GM12874 (cell line): ENCODE measurements at regions not wholly inside any gene's neighbourhood (a gene's known extent, or its start where the extent isn't known, plus 50 kb on each side); places are given as distances from the start of the nearest gene placed in this dataset.

Experiments
- CTCF ChIP-seq: IDR thresholded peaks from 2 replicates; pipeline ENCODE4 v1.5.1; 2011; ENCODE audit warnings: low read depth, mild to moderate bottlenecking, control low read depth, low read length, moderate library complexity; ENCODE audit not compliant: insufficient read depth

- TF ChIP-seq CTCF, result no peak
Measured at GRCh38 chr3:28615071-28615470, 266.4 kb upstream of the AZI2 start.

GRCh38 chr3:28615971-28616370, 267.3 kb upstream of the AZI2 start:
- TF ChIP-seq CTCF, result no peak

GRCh38 chr3:28617821-28618220, 269.2 kb upstream of the AZI2 start:
- TF ChIP-seq CTCF, result no peak

GRCh38 chr3:28623106-28623505, 274.5 kb upstream of the AZI2 start:
- TF ChIP-seq CTCF, result no peak

GRCh38 chr3:28624084-28624483, 275.5 kb upstream of the AZI2 start:
- no peak for TF ChIP-seq CTCF

GRCh38 chr3:28634019-28634418, 285.4 kb upstream of the AZI2 start:
- no peak for TF ChIP-seq CTCF

GRCh38 chr3:28637742-28638141, 289.1 kb upstream of the AZI2 start:
- no peak for TF ChIP-seq CTCF

- TF ChIP-seq CTCF, result no peak
Measured at GRCh38 chr3:28645149-28645548, 296.5 kb upstream of the AZI2 start.
